HG03025 (cell line): ENCODE measurements at regions not wholly inside any gene's neighbourhood (a gene's known extent, or its start where the extent isn't known, plus 50 kb on each side); places are given as distances from the start of the nearest gene placed in this dataset.

ENCODE experiments used
- ATAC-seq: cut with Tn5 transposase; IDR thresholded peaks from one replicate; pipeline ENCODE4 v1.9.1; 2021; ENCODE audit warnings: mild to moderate bottlenecking, moderate library complexity; ENCODE audit not compliant: unreplicated experiment, low FRiP score

DNA sequence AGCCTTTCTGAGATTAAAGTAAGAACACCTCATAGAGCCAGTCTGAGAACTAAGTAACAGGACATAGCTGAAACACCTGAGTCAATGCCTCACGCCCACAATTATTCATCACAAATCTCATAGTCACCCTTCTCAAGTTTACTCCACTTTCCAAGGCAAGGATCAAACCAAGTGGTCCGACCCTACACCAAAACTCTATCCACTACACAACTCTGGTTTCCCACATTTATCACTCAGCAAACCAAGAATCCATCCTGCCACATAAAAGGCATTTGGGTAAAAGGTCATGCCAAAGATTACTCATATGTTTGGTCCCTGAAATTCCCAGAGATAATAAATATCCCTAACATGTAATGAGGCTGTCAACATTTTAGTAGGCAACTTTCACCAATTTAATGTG, 144.1 kb downstream of the RPAP3 start:
- ATAC-seq: no peak

GRCh38 chr12:47560415-47560814, 145.4 kb downstream of the RPAP3 start:
- no peak for ATAC-seq

DNA sequence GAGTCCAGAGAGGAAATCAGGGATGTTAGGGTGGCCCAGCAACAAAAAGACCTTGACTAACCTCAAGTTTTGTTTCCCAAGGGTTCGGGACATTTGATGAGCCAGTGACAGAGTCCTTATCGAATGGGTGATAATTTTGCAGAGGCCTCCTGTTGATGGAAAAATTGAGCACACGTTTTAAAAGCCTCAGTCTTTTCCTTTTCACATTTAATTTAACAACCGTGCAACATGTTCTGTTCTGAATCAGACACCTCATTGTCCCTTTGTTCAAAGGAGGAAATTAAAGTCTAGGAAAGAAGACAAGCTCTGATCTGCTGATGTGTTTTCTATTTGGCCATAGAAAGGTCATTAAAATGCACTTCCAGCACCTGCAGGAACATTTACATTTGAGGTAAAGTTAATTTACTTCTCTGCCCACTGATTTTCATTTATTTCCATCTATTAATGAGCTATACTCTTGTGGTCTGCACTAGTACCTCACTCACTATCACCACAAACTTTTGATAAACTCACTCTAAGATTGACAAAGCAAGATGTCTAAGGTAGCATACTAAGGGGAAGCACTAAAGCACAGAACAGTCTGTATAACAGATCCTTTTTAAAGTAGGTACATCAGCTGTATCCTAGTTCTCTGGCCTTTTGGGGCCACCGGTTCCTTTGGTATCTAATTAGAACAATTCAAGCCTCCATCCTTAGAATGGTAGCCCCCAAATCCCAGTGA, 147.0 kb downstream of the RPAP3 start:
- no peak for ATAC-seq

GRCh38 chr12:47557386-47557785, 148.4 kb downstream of the RPAP3 start:
- no peak for ATAC-seq

GRCh38 chr12:47556261-47557030, 149.4 kb downstream of the RPAP3 start:
- no peak for ATAC-seq

GRCh38 chr12:47554046-47554653, 151.7 kb downstream of the RPAP3 start:
- ATAC-seq: no peak

- ATAC-seq: no peak
Observed at GRCh38 chr12:47553266-47553665, 152.6 kb downstream of the RPAP3 start.

DNA sequence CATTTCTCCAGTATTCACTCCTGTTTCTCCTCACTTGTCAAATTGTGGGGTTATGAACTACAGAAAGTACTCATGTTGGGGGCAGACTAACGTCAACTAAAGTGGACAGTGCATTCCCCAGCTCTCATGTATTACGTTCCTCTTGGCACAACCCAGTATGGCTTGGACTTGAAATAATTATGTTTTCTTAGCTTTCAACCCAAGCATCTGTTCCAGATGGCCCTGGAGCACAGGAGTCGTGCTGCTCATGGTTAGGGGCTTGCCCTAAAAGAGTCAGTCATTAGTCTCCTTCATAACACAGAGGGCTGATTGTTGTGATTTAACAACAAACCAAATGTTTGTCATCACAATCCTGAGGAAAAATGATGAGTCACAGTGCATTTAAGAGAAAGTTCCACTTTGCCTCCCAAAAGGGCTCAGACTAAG, 154.4 kb downstream of the RPAP3 start:
- no peak for ATAC-seq

DNA sequence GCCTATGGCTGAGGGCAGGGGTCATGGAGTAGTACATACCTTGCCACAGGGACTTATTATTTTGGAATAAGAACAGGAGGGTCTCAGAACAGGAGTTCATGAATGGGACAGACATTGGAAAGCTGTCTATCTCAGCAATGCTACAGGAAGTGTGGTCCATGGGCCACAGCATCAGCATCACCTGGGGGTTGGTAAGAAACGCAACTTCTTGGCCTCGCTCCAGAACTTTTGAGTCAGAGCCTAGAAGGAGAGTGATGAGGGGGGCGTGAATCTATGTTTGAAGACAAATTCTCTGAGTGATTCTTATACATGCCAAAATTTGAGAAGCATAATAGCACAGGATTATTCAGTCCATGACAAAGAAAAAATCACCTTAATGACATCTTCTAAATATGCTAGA, 156.6 kb downstream of the RPAP3 start:
- ATAC-seq: no peak

DNA sequence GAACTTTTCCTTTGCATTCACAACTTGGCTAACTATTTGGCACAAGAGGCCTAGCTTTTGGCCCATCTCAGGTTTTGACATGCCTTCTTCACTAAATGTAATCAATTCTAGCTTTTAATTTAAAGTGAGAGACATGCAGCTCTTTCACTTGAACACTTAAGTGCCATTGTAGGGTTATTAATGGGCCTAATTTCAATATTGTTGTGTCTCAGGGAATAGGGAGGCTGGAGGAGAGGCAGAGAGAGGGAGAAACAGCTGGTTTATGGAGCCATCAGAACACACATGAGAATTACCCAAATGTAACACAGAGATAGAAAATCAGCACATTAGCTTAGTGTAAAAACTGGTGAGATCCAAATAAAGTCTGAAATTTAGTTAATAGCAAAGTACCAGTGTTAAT, 157.4 kb downstream of the RPAP3 start:
- ATAC-seq: no peak

GRCh38 chr12:47547077-47547476, 158.8 kb downstream of the RPAP3 start:
- ATAC-seq: no peak

DNA sequence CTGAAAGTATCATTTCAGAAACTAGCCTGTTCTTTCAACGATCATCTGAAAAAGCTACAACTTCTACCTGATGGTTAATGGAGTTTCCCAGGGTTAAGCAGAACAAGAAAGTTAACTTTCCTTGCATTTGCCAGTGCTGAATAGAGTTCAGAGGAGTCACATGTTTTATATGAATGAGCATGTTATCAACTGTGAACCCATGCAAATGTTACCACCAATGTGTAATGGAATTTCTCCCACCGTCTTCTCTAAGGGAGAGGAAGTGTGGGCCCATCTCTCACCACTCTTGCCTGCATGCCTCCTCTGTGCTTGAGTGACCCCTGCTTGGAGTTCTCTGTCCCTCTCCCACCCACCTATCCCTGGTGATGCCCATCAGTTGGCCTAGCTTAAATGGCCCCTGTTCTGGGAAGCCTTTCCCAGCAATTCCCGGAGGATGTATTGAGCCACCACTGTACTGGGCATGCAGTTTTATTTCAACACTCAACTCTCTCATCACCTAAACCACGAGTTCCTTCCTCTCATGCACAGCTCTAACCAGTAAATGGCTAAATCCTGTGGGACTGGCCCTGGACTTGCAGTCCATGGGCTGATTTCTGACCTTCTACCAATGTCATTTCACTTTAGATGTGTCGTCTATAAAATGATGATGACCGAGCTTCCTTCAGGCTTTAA, 159.8 kb downstream of the RPAP3 start:
- no peak for ATAC-seq

DNA sequence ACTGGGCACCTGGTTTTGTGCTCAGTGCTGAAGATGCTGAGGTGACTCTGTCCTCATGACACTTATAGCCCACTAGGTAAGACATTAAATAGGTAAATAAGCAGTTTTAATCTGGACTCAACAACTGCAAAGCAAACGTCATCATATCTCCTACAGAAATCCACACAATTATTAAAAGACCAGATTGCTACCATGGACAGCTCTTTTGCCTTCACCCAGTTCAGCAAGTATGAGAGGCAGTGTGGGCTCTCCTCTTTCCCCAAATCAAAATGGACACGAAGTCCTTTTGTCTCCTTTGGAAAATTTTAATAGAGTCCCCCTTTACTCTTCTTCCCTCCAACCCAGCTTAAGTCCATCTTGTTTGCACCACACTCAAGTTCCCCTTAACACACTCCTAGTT, 171.1 kb downstream of the RPAP3 start:
- no peak for ATAC-seq

- ATAC-seq: no peak
Observed at GRCh38 chr12:47530050-47530449, 175.8 kb downstream of the RPAP3 start.

DNA sequence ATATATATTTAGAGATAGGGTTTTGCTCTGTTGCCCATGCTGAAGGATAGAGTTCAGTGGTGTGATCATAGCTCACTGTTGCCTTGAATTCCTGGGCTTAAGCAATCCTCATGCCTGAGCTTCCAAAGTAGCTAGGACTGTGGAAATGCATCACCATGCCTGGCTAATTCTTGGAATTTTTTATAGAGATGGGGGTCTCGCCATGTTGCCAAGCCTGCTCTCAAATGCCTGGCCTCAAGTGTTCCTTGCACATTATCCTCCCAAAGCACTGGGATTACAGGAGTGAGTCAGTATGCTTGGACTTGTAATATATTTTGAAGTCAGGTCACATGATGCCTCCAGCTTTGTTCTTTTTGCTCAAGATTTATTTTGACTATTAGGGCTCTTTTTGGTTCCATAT, 178.0 kb downstream of the RPAP3 start:
- ATAC-seq: no peak

- ATAC-seq: no peak
Observed at GRCh38 chr12:47520029-47520428, 185.8 kb downstream of the RPAP3 start.

- no peak for ATAC-seq
Observed at GRCh38 chr12:47517122-47517521, 188.7 kb downstream of the RPAP3 start.

DNA sequence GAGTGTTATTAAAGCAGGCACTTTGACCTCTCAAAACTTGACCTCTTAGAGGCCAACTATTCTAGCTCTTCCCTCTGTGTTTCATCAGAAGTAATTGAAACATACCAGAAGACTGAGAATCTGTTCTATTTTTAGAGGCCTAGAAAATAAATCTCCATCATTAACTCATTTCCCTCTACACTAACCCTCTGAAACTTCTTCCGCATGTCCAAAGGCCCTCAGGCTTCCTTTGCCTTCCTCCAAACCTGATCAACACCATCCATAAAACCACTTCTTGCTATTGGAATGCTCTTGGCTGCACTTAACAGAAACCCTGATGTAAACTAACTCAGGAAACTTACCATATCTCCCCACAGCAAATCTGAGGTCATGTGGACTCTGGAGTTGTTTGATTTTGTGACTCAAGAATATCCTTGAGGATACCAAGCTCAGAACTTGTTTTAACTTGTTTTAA, 196.4 kb downstream of the RPAP3 start:
- ATAC-seq: no peak

- no peak for ATAC-seq
Observed at GRCh38 chr12:47507221-47507620, 198.6 kb downstream of the RPAP3 start.

DNA sequence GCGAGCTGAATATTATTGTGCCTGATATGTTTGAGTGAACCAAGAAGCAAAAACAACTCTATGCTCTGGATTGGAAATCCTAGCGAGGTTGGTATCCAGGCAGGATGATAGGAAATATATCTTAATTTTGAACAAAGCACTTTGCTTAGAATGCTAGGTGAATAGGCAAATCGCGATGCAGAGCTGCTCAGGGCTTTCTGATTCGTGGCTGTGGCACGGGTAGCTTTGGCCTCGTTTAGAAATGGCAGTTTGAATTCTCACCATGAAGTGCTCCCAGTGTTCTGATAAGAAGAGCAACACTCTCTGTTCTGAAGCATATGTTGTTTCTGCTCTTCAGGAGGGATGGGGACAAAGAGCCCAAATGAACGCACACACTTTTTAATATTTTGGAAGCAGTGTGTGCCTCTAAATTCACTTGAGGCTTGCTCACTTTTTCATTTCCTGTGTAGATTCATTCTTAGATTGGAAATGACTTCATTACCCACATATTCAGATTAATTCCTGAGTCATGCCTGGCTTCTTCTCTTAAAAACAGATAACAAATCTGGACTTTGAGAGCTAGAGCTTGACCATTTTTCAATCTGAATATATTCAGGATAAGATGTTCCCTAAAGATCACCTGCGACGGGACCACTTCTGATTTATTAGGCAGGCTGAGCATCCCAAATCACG, 200.9 kb downstream of the RPAP3 start:
- no peak for ATAC-seq
